Gastroesophageal sphincter (tissue), 4 donors: ENCODE measurements at regions not wholly inside any gene's neighbourhood (a gene's known extent, or its start where the extent isn't known, plus 50 kb on each side); places are given as distances from the start of the nearest gene placed in this dataset.

Source experiments
- ATAC-seq: fragments of 150-250 bp; one replicate; pipeline ENCODE4 v1.9.1; 2016; ENCODE audit warnings: mild to moderate bottlenecking, moderate library complexity
- H3K27ac ChIP-seq, 4 donors: fragments of 200-600 bp; sonication (generic) in 3 of 4; 1 replicate in 3 of 4; 2 replicates in 1 of 4; pipeline ENCODE4 v1.5.1; 2016 to 2019
- H3K27me3 ChIP-seq: fragments of 200-600 bp; sonication (generic); one replicate; pipeline ENCODE4 v1.5.1; 2019
- H3K36me3 ChIP-seq, 2 donors: fragments of 200-600 bp; sonication (generic); one replicate each; pipeline ENCODE4 v1.5.1; 2019; ENCODE audit warnings: control low read depth in 1 of 2
- H3K4me1 ChIP-seq, 3 donors: fragments of 200-600 bp; sonication (generic); 1 replicate in 2 of 3; 2 replicates in 1 of 3; pipeline ENCODE4 v1.5.1; 2016 to 2019; ENCODE audit warnings: control low read depth in 2 of 3
- H3K4me3 ChIP-seq, 2 donors: fragments of 200-600 bp; sonication (generic); one replicate each; pipeline ENCODE4 v1.5.1; 2019; ENCODE audit warnings: mild to moderate bottlenecking in 1 of 2, moderate library complexity in 1 of 2
- H3K9me3 ChIP-seq, 3 donors: fragments of 200-600 bp; sonication (generic); one replicate each; pipeline ENCODE4 v1.5.1; 2017 to 2019; ENCODE audit warnings: control low read depth in 2 of 3
- CTCF ChIP-seq, 4 experiments: fragments of 200-600 bp in 2 of 4; fragments of 450-650 bp in 2 of 4; sonication (generic) in 1 of 4; IDR thresholded peaks; one replicate each; pipeline ENCODE4 v1.5.1; 2017 to 2019; ENCODE audit warnings: antibody characterized with exemption in 4 of 4, mild to moderate bottlenecking in 2 of 4, moderate library complexity in 2 of 4
- EP300 ChIP-seq: sonication (generic); formaldehyde crosslinking; IDR thresholded peaks from one replicate; pipeline ENCODE4 v1.6.1; 2017; ENCODE audit warnings: antibody characterized with exemption, mild to moderate bottlenecking
- POLR2A ChIP-seq, 2 donors: fragments of 450-650 bp; IDR thresholded peaks; one replicate each; pipeline ENCODE4 v1.6.1; 2017; ENCODE audit warnings: antibody characterized with exemption in 2 of 2, mild to moderate bottlenecking in 2 of 2, moderate library complexity in 1 of 2
- POLR2AphosphoS5 ChIP-seq: sonication (generic); formaldehyde crosslinking; IDR thresholded peaks from one replicate; pipeline ENCODE4 v1.6.1; 2017; ENCODE audit warnings: antibody characterized with exemption
- WGBS, 2 donors: methylation state at CpG; one replicate each; pipeline ENCODE4 v1.1.5; 2018; ENCODE audit warnings: low coverage in 1 of 2; 5-methylcytosine and 5-hydroxymethylcytosine counted together

- Histone ChIP-seq H3K4me1 (no peaks in the 10 kb centered on the region), H3K9me3 (no peaks in the 10 kb centered on the region), H3K27me3 (no peaks in the 10 kb centered on the region), H3K36me3 (no peaks in the 10 kb centered on the region), H3K27ac (no peak overlapping the region), H3K4me3 (no peak overlapping the region)
- 57 to 80% methylated on average over 3 to 5 of the region's 5 CpGs for WGBS, 2 donors
- ATAC-seq, result no peak
- no peak for TF ChIP-seq EP300
- TF ChIP-seq POLR2AphosphoS5, result no peak
- no peak for TF ChIP-seq CTCF (IDR thresholded peaks at IDR 0.05)
- TF ChIP-seq POLR2A (IDR thresholded peaks at IDR 0.05), result no peak
Observed at GRCh38 chr4:177566691-177567090, 124.5 kb upstream of the AGA start.

- Histone ChIP-seq H3K27ac (no peak overlapping the region), H3K27me3 (no peaks in the 10 kb centered on the region), H3K36me3 (no peaks in the 10 kb centered on the region), H3K4me1 (no peaks in the 10 kb centered on the region), H3K9me3 (no peaks in the 10 kb centered on the region), H3K4me3 (no peak overlapping the region)
- WGBS, 2 donors, result 58 to 65% methylated on average over 3 of the region's 3 CpGs
- TF ChIP-seq EP300 (no peak), CTCF (IDR thresholded peaks at IDR 0.05) (no peak), POLR2A (IDR thresholded peaks at IDR 0.05) (no peak), POLR2AphosphoS5 (no peak)
- no peak for ATAC-seq
Observed at GRCh38 chr4:177568931-177569330, 126.7 kb upstream of the AGA start.

- WGBS, 2 donors, result 0 to 40% methylated on average over 1 of the region's 1 CpG
- H3K27ac ChIP-seq, result no peak overlapping the region
- no peaks in the 10 kb centered on the region for H3K9me3 ChIP-seq
- ATAC-seq, result no peak
- no peaks in the 10 kb centered on the region for H3K27me3 ChIP-seq
- H3K4me1 ChIP-seq, result no peaks in the 10 kb centered on the region
- TF ChIP-seq EP300 (no peak), POLR2A (IDR thresholded peaks at IDR 0.05) (no peak), POLR2AphosphoS5 (no peak), CTCF (IDR thresholded peaks at IDR 0.05) (no peak)
- no peaks in the 10 kb centered on the region for H3K36me3 ChIP-seq
- no peak overlapping the region for H3K4me3 ChIP-seq
Observed at GRCh38 chr4:177569434-177569833, 127.2 kb upstream of the AGA start.

- Histone ChIP-seq H3K4me3 (no peak overlapping the region), H3K4me1 (no peaks in the 10 kb centered on the region), H3K36me3 (no peaks in the 10 kb centered on the region), H3K9me3 (no peaks in the 10 kb centered on the region), H3K27ac (no peak overlapping the region), H3K27me3 (no peaks in the 10 kb centered on the region)
- TF ChIP-seq POLR2AphosphoS5 (no peak), POLR2A (IDR thresholded peaks at IDR 0.05) (no peak), CTCF (IDR thresholded peaks at IDR 0.05) (no peak), EP300 (no peak)
- no peak for ATAC-seq
- 81 to 93% methylated on average over 2 of the region's 2 CpGs for WGBS, 2 donors
Observed at GRCh38 chr4:177573507-177573906, 131.3 kb upstream of the AGA start.

GRCh38 chr4:177574446-177574845, 132.2 kb upstream of the AGA start:
- Histone ChIP-seq H3K9me3 (no peaks in the 10 kb centered on the region), H3K27ac (no peak overlapping the region), H3K27me3 (no peaks in the 10 kb centered on the region), H3K4me3 (no peak overlapping the region), H3K4me1 (no peaks in the 10 kb centered on the region), H3K36me3 (no peaks in the 10 kb centered on the region)
- TF ChIP-seq POLR2AphosphoS5 (no peak), CTCF (IDR thresholded peaks at IDR 0.05) (no peak), EP300 (no peak), POLR2A (IDR thresholded peaks at IDR 0.05) (no peak)
- no peak for ATAC-seq
- WGBS, 2 donors, result 50 to 57% methylated on average over 8 of the region's 8 CpGs
